Immature natural killer cell (primary cell): ENCODE measurements at regions not wholly inside any gene's neighbourhood (a gene's known extent, or its start where the extent isn't known, plus 50 kb on each side); places are given as distances from the start of the nearest gene placed in this dataset.

Experiments used
- DNase-seq, 3 donors: peaks; one replicate each; pipeline ENCODE4 v3.0.0; 2022; ENCODE audit warnings: mixed read lengths in 1 of 3
- H3K27ac Mint-ChIP-seq, 6 donors: one replicate each; pipeline ENCODE4 v1.8.0; 2020; ENCODE audit warnings: mixed read lengths in 6 of 6, mild to moderate bottlenecking in 5 of 6, inconsistent platforms in 4 of 6, moderate library complexity in 3 of 6
- H3K27me3 Mint-ChIP-seq, 3 donors: one replicate each; pipeline ENCODE4 v1.8.0; 2020 to 2021; ENCODE audit warnings: low read depth in 3 of 3, mild to moderate bottlenecking in 3 of 3, mixed read lengths in 3 of 3, moderate library complexity in 3 of 3, inconsistent platforms in 1 of 3
- H3K36me3 Mint-ChIP-seq, 3 donors: one replicate each; pipeline ENCODE4 v1.8.0; 2020; ENCODE audit warnings: mixed read lengths in 3 of 3, inconsistent platforms in 2 of 3, mild to moderate bottlenecking in 2 of 3
- H3K4me1 Mint-ChIP-seq, 2 donors: one replicate each; pipeline ENCODE4 v1.8.0; 2020; ENCODE audit warnings: inconsistent platforms in 2 of 2, mild to moderate bottlenecking in 2 of 2, mixed read lengths in 2 of 2, moderate library complexity in 1 of 2
- H3K4me3 Mint-ChIP-seq, 5 donors: one replicate each; pipeline ENCODE4 v1.8.0; 2020; ENCODE audit warnings: mild to moderate bottlenecking in 5 of 5, mixed read lengths in 5 of 5, inconsistent platforms in 3 of 5, moderate library complexity in 3 of 5
- H3K9me3 Mint-ChIP-seq, 6 donors: one replicate each; pipeline ENCODE4 v1.8.0; 2020; ENCODE audit warnings: mild to moderate bottlenecking in 6 of 6, mixed read lengths in 6 of 6, inconsistent platforms in 4 of 6, moderate library complexity in 3 of 6

- H3K4me3 Mint-ChIP-seq = no peak overlapping the region
- peaks cover 4 to 54% (median 28%) of the 10 kb centered on the region in 6 donors for H3K9me3 Mint-ChIP-seq
- H3K27me3 Mint-ChIP-seq = no peaks in the 10 kb centered on the region
- no peak for DNase-seq
- H3K4me1 Mint-ChIP-seq = no peaks in the 10 kb centered on the region
- no peak overlapping the region for H3K27ac Mint-ChIP-seq
- peaks cover 0 to 3% (median 0%) of the 10 kb centered on the region in 3 donors for H3K36me3 Mint-ChIP-seq
Observed at GRCh38 chr5:28725001-28725400, 1686.6 kb upstream of the CDH9 start.

GRCh38 chr5:28714907-28715698, 1676.7 kb upstream of the CDH9 start:
- Mint-ChIP-seq H3K4me1 (no peaks in the 10 kb centered on the region), H3K27me3 (no peaks in the 10 kb centered on the region), H3K27ac (no peak overlapping the region), H3K9me3 (peaks cover 3 to 49% (median 17%) of the 10 kb centered on the region in 6 donors), H3K36me3 (no peaks in the 10 kb centered on the region), H3K4me3 (no peak overlapping the region)
- DNase-seq = no peak

GRCh38 chr5:28710360-28710759, 1672.0 kb upstream of the CDH9 start:
- no peak overlapping the region for H3K27ac Mint-ChIP-seq
- no peak overlapping the region for H3K4me3 Mint-ChIP-seq
- no peaks in the 10 kb centered on the region for H3K27me3 Mint-ChIP-seq
- peaks cover 0 to 6% (median 0%) of the 10 kb centered on the region in 3 donors for H3K36me3 Mint-ChIP-seq
- H3K9me3 Mint-ChIP-seq = peaks cover 13 to 57% (median 22%) of the 10 kb centered on the region in 6 donors
- DNase-seq = no peak
- H3K4me1 Mint-ChIP-seq = no peaks in the 10 kb centered on the region

- Mint-ChIP-seq H3K4me1 (no peaks in the 10 kb centered on the region), H3K27ac (no peak overlapping the region), H3K27me3 (no peaks in the 10 kb centered on the region), H3K9me3 (peaks cover 12 to 55% (median 19%) of the 10 kb centered on the region in 6 donors), H3K4me3 (no peak overlapping the region), H3K36me3 (peaks cover 0 to 6% (median 0%) of the 10 kb centered on the region in 3 donors)
- DNase-seq = no peak
Observed at GRCh38 chr5:28708472-28708871, 1670.1 kb upstream of the CDH9 start.

- H3K4me1 Mint-ChIP-seq = no peaks in the 10 kb centered on the region
- H3K27ac Mint-ChIP-seq = no peak overlapping the region
- H3K4me3 Mint-ChIP-seq = no peak overlapping the region
- no peaks in the 10 kb centered on the region for H3K27me3 Mint-ChIP-seq
- peaks cover 0 to 6% (median 0%) of the 10 kb centered on the region in 3 donors for H3K36me3 Mint-ChIP-seq
- no peak for DNase-seq
- peaks cover 8 to 47% (median 17%) of the 10 kb centered on the region in 6 donors for H3K9me3 Mint-ChIP-seq
Observed at GRCh38 chr5:28707706-28708105, 1669.3 kb upstream of the CDH9 start.

GRCh38 chr5:28703651-28704260, 1665.4 kb upstream of the CDH9 start:
- H3K36me3 Mint-ChIP-seq = peaks cover 0 to 9% (median 0%) of the 10 kb centered on the region in 3 donors
- H3K4me1 Mint-ChIP-seq = no peaks in the 10 kb centered on the region
- no peak for DNase-seq
- peaks cover 9 to 38% (median 25%) of the 10 kb centered on the region in 6 donors for H3K9me3 Mint-ChIP-seq
- H3K4me3 Mint-ChIP-seq = no peak overlapping the region
- no peak overlapping the region for H3K27ac Mint-ChIP-seq
- H3K27me3 Mint-ChIP-seq = no peaks in the 10 kb centered on the region

GRCh38 chr5:28691526-28691925, 1653.1 kb upstream of the CDH9 start:
- Mint-ChIP-seq H3K36me3 (no peaks in the 10 kb centered on the region), H3K27me3 (no peaks in the 10 kb centered on the region), H3K4me1 (no peaks in the 10 kb centered on the region), H3K9me3 (peaks cover 6 to 31% (median 22%) of the 10 kb centered on the region in 6 donors), H3K27ac (no peak overlapping the region), H3K4me3 (no peak overlapping the region)
- no peak for DNase-seq

- Mint-ChIP-seq H3K36me3 (no peaks in the 10 kb centered on the region), H3K4me3 (no peak overlapping the region), H3K27ac (no peak overlapping the region), H3K27me3 (no peaks in the 10 kb centered on the region), H3K9me3 (peaks cover 5 to 41% (median 20%) of the 10 kb centered on the region in 6 donors), H3K4me1 (no peaks in the 10 kb centered on the region)
- DNase-seq = no peak
Observed at GRCh38 chr5:28685794-28686193, 1647.4 kb upstream of the CDH9 start.

- Mint-ChIP-seq H3K4me3 (no peak overlapping the region), H3K27me3 (no peaks in the 10 kb centered on the region), H3K4me1 (no peaks in the 10 kb centered on the region), H3K27ac (no peak overlapping the region), H3K9me3 (peaks cover 2 to 51% (median 19%) of the 10 kb centered on the region in 6 donors), H3K36me3 (no peaks in the 10 kb centered on the region)
- no peak for DNase-seq
Observed at GRCh38 chr5:28678899-28679298, 1640.5 kb upstream of the CDH9 start.

GRCh38 chr5:28666110-28666509, 1627.7 kb upstream of the CDH9 start:
- no peak for DNase-seq
- Mint-ChIP-seq H3K36me3 (peaks cover 0 to 4% (median 3%) of the 10 kb centered on the region in 3 donors), H3K27ac (no peak overlapping the region), H3K9me3 (peaks cover 21 to 68% (median 51%) of the 10 kb centered on the region in 6 donors), H3K27me3 (no peaks in the 10 kb centered on the region), H3K4me3 (no peak overlapping the region), H3K4me1 (no peaks in the 10 kb centered on the region)

GRCh38 chr5:28648108-28648507, 1609.7 kb upstream of the CDH9 start:
- Mint-ChIP-seq H3K4me1 (no peaks in the 10 kb centered on the region), H3K27ac (no peak overlapping the region), H3K36me3 (no peaks in the 10 kb centered on the region), H3K27me3 (peaks cover 0 to 1% (median 0%) of the 10 kb centered on the region in 3 donors), H3K9me3 (peaks cover 3 to 65% (median 32%) of the 10 kb centered on the region in 6 donors), H3K4me3 (no peak overlapping the region)
- no peak for DNase-seq

GRCh38 chr5:28632607-28633006, 1594.2 kb upstream of the CDH9 start:
- Mint-ChIP-seq H3K27ac (no peak overlapping the region), H3K36me3 (no peaks in the 10 kb centered on the region), H3K27me3 (no peaks in the 10 kb centered on the region), H3K4me1 (no peaks in the 10 kb centered on the region), H3K9me3 (peaks cover 4 to 52% (median 30%) of the 10 kb centered on the region in 6 donors), H3K4me3 (no peak overlapping the region)
- DNase-seq = no peak

- Mint-ChIP-seq H3K36me3 (peaks cover 0 to 3% (median 0%) of the 10 kb centered on the region in 3 donors), H3K4me1 (no peaks in the 10 kb centered on the region)
- no peak for DNase-seq
Observed at GRCh38 chr5:28603869-28604268, 1565.5 kb upstream of the CDH9 start.

GRCh38 chr5:28602429-28602828, 1564.0 kb upstream of the CDH9 start:
- Mint-ChIP-seq H3K9me3 (peaks cover 24 to 58% (median 38%) of the 10 kb centered on the region in 6 donors), H3K36me3 (peaks cover 0 to 3% (median 0%) of the 10 kb centered on the region in 3 donors), H3K4me1 (no peaks in the 10 kb centered on the region), H3K27ac (no peak overlapping the region), H3K27me3 (peaks cover 0 to 3% (median 2%) of the 10 kb centered on the region in 3 donors), H3K4me3 (no peak overlapping the region)
- DNase-seq = no peak

More at GRCh38 chr5:28603869-28604268, 1565.5 kb upstream of the CDH9 start:
- H3K27ac Mint-ChIP-seq = no peak overlapping the region
- H3K27me3 Mint-ChIP-seq = peaks cover 0 to 2% (median 0%) of the 10 kb centered on the region in 3 donors
- H3K9me3 Mint-ChIP-seq = peaks cover 24 to 61% (median 43%) of the 10 kb centered on the region in 6 donors
- H3K4me3 Mint-ChIP-seq = no peak overlapping the region
